AG04449 (cell line): ENCODE measurements at regions not wholly inside any gene's neighbourhood (a gene's known extent, or its start where the extent isn't known, plus 50 kb on each side); places are given as distances from the start of the nearest gene placed in this dataset.

Source experiments
- CTCF ChIA-PET: fragments of 350-600 bp; formaldehyde crosslinking; extraction: SDS; loops from one replicate; lab custom pipeline; 2021; ENCODE audit warnings: antibody characterized with exemption; lab: Yijun Ruan, JAX
- POLR2A ChIA-PET: fragments of 400-600, 350-600 bp; formaldehyde crosslinking; extraction: SDS; loops from one replicate; lab custom pipeline; 2020; ENCODE audit warnings: antibody characterized with exemption, inconsistent platforms; lab: Yijun Ruan, JAX
- DNase-seq: peaks from one replicate; pipeline ENCODE4 v3.0.0-alpha.2; 2010; ENCODE audit warnings: low read depth, low spot score
- H3K4me3 ChIP-seq: 2 replicates; pipeline ENCODE4 v1.5.1; 2011; ENCODE audit warnings: low read depth, mild to moderate bottlenecking, control low read depth, low read length
- CTCF ChIP-seq: IDR thresholded peaks from one replicate; pipeline ENCODE4 v1.5.1; 2011; ENCODE audit warnings: mild to moderate bottlenecking, moderate library complexity, low read length, control low read depth, inconsistent platforms; ENCODE audit not compliant: insufficient read depth; ENCODE audit errors: missing control alignments

GRCh38 chr18:38487521-38487920, 921.9 kb upstream of the CELF4 start:
- POLR2A ChIA-PET: no interaction called here
- H3K4me3 ChIP-seq: no peak overlapping the region
- no peak for TF ChIP-seq CTCF
- CTCF ChIA-PET: no interaction called here
- DNase-seq: no peak

- CTCF ChIA-PET: no interaction called here
- no peak overlapping the region for H3K4me3 ChIP-seq
- DNase-seq: no peak
- TF ChIP-seq CTCF: no peak
- POLR2A ChIA-PET: no interaction called here
Observed at GRCh38 chr18:38483326-38483725, 917.7 kb upstream of the CELF4 start.

GRCh38 chr18:38481576-38481975, 916.0 kb upstream of the CELF4 start:
- no peak for TF ChIP-seq CTCF
- H3K4me3 ChIP-seq: no peak overlapping the region
- DNase-seq: no peak
- ChIA-PET CTCF (no interaction called here), POLR2A (no interaction called here)

GRCh38 chr18:38475686-38476085, 910.1 kb upstream of the CELF4 start:
- no peak for DNase-seq
- H3K4me3 ChIP-seq: no peak overlapping the region
- no peak for TF ChIP-seq CTCF
- ChIA-PET POLR2A (no interaction called here), CTCF (no interaction called here)

- POLR2A ChIA-PET: no interaction called here
- no peak for TF ChIP-seq CTCF
- DNase-seq: no peak
- CTCF ChIA-PET: no interaction called here
- H3K4me3 ChIP-seq: no peak overlapping the region
Observed at GRCh38 chr18:38473535-38473934, 907.9 kb upstream of the CELF4 start.

GRCh38 chr18:38470421-38470820, 904.8 kb upstream of the CELF4 start:
- H3K4me3 ChIP-seq: no peak overlapping the region
- CTCF ChIA-PET: no interaction called here
- no peak for TF ChIP-seq CTCF
- POLR2A ChIA-PET: no interaction called here
- no peak for DNase-seq
